Ovary (tissue), 3 donors: ENCODE measurements at regions not wholly inside any gene's neighbourhood (a gene's known extent, or its start where the extent isn't known, plus 50 kb on each side); places are given as distances from the start of the nearest gene placed in this dataset.

Source experiments
- CTCF ChIP-seq, 3 donors: fragments of 450-650 bp in 2 of 3; fragments of 200-600 bp in 1 of 3; IDR thresholded peaks; one replicate each; pipeline versions ENCODE4 v1.5.1 to v1.8.0; 2016 to 2022; ENCODE audit warnings: antibody characterized with exemption in 3 of 3, mild to moderate bottlenecking in 1 of 3
- EP300 ChIP-seq: sonication (generic); formaldehyde crosslinking; IDR thresholded peaks from one replicate; pipeline ENCODE4 v1.6.1; 2017; ENCODE audit warnings: antibody characterized with exemption
- donor health status: DM: no; HTN: no; CAD: no.

GRCh38 chr18:77478646-77479442 lies 229.2 kb downstream of the GALR1 start:
- TF ChIP-seq CTCF (IDR thresholded peaks at IDR 0.05) (no peak), EP300 (no peak)
